Suppressor macrophage (primary cell): ENCODE measurements at regions not wholly inside any gene's neighbourhood (a gene's known extent, or its start where the extent isn't known, plus 50 kb on each side); places are given as distances from the start of the nearest gene placed in this dataset.
"Not testable (repeated sequence)": the region's sequence is repeated elsewhere in the genome, so short reads cannot be mapped to it uniquely, and the experiment has no call there.

Experiments
- DNase-seq, 4 experiments: peaks; one replicate each; pipeline ENCODE4 v3.0.0-alpha.2; 2020 to 2022

DNA sequence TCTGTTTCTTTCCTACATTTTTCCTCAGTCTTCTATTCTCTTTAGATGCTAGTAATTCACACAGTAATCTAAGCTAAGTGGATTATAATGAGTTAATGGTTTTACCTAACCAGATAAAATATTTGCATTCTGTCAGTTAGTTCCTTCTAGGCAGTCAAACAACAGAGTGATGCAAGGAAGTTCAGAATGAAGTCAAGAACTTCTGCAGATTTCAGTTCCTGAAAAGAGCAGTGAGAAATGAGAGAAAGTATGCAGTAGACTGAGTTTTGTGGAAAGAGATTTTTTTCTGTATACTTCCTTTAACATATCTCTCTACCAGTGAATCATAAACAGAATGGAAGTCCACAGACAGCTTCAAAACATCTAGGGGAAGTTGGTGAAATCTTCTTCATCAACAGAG, 774.0 kb upstream of the POU3F4 start:
- no peak for DNase-seq

DNA sequence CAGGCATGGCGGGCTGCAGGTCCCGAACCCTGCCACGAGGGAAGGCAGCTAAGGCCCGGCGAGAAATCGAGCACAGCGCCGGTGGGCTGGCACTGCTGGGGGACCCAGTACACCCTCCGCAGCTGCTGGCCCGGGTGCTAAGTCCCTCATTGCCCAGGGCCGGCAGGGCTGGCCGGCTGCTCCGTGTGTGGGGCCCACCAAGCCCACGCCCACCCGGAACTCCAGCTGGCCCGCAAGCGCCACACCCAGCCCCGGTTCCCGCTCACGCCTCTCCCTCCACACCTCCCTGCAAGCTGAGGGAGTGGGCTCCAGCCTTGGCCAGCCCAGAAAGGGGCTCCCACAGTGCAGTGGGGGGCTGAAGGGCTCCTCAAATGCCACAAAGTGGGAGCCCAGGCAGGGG, 769.8 kb upstream of the POU3F4 start:
- not testable (repeated sequence) for DNase-seq

DNA sequence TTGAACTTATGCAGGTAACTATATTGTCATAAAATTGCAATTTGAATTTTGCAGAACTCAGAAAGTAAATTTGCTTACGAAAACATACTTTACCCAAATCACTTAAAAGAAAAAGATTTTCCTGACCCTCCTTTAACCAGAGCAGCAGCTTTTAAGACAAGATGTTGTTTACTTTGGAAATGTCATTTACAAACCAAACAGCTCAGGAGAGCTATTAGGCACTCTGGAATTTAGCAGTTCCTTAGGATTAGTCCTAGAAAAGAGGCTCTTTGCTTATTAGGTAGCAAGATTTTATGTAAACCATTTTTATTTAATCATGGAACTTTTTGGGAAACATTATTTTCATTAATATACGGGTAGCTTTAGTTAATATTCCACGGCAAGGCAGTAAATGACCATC, 765.7 kb upstream of the POU3F4 start:
- no peak for DNase-seq

DNA sequence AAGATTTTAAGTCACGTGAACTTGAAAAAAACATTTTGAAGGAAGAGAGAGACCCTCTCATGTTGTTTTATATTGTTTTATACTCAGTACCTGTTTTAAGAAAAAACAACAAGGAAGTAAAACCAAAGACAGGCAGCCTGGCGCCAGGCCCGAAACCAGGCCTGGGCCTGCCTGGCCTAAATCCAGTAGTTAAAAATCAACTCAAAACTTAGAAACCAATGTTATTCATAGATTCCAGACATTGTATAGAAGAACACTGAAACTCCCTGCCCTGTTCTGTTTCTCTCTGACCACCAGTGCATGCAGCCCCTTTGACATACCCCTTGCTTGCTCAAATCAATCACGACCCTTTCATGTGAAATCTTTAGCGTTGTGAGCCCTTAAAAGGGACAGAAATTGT, 762.4 kb upstream of the POU3F4 start:
- DNase-seq: not testable (repeated sequence)

DNA sequence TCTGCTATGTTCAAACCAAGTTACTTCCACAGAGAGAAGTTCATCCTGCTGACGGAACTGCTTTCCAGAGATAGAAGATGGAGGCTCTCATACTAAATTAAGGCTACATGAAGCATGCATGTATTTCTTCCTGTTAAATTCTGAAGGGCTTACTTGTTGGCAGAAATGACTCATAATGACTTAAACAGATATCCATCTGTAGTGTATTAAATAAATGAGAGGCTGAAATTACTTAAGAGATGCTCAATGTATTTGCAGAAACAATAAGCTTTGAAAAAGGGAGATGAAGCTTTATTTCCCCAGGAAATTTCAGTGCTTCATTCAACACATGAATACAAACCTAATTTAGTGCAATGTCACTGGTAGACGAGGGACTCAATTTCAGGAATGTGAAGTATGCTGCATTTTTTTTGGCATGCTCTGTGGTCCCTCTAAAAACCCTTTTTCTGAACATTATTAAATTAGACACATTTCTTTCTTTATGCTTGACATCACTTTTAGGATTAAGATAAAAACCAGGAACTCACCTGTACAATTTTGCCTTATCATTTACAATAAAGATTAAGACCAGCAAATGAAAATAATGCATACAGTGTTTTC, 759.1 kb upstream of the POU3F4 start:
- no peak for DNase-seq

DNA sequence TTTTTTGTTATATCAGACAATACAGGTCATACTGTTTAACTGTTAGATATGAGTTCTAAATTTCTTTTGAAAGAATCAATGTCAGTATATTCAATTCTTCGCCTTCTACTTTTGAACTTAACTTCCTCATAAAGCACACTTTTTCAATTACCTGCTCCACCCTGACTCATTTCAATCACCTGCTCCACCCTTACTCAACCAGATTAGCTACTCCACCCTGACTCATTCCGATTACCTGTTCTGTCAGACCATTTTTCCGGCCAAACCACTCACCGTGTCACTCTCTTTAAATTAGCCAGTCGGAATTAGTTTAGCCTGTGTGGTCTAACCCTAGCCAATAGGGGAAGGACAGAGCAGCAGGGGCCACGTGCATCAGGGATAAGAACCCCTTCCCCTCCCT, 751.8 kb upstream of the POU3F4 start:
- DNase-seq: no peak

DNA sequence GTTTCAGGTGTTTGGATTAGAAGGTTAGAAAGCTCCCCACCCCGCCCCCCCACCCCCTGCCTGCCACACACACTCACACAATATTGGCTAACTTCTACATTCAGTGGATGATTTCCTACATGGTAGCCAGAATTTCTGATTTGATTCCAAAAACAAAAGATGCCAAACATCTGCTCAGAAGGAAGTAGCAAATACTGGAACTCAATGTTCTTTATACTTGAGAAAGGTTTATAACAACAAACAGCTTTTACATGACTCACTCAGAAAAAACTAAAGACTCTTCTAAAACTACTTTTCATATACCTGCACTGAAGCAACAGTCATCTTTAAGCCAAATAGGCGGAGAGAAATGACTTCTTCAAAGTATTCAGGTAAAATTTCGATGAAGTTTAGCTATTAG, 750.5 kb upstream of the POU3F4 start:
- DNase-seq: no peak

DNA sequence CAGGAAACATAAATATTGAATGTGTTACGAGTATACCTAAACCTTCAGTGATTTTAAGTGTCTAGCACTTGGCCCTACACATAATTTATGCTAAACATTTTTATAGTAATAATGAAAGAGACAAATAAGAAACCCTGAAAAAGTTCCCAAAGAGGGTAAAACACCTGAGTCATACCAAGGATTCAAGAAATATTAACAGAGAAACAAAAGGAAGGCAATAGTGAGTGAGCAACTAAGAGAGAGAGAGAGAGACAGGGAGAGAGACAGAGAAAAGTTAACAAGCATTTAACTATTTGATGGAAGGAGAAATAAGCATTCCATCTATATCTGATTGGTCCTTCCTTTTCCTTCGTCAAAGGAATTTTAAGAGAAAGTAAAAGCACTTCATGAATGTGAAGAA, 743.6 kb upstream of the POU3F4 start:
- DNase-seq: no peak

DNA sequence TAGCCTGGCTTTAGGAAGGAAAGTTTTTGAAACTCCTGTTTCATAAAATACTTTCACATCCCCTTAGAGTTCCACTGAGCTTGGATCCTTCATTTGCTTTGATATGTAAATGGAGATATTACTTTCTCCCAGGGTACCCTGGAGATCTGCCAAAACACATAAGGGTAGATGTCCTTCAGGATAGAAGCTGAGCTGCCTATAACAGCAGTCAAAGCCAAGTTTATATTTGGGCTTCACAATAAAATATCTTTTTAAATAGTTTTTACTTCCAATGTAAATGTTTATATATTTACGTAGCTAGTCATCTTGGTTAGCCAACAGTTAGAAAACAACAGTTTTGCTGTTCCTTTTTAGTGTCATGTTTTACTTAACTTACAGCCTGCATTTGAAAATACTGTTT, 742.3 kb upstream of the POU3F4 start:
- no peak for DNase-seq

DNA sequence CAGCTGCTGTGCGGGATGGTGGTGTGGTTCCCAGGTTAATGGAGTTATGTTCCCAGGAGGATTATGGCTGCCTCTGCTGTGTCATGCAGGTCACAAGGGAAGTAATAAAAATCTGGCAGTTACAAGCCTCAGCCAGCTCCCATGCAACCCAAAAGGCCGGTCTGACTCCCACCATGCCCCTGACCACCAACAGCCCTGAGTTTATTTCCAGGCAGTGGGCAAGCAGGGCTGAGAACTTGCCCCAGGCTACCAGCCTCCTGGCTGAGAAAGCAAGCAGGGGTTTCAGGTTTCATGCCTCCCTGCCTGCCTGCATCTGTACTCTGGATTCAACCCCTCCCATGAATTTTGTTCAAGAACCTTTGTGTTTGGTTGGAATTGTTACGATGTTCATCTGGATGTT, 732.7 kb upstream of the POU3F4 start:
- DNase-seq: no peak

DNA sequence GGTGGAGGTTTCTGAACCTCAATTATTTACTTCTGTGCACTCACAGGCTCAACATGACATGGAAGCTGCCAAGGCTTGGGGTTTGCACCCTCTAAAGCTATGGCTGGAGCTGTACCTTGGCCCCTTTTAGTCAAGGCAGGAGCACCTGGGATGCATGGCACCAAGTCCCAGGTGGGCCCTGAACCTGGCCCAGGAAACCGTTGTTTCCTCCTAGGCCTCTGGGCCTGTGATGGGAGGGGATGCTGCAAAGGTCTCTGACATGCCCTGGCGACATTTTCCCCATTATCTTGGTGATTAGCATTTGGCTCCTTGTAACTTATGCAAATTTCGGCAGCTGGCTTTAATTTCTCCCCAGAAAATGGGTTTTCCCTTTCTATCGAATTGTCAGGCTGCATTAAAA, 726.1 kb upstream of the POU3F4 start:
- DNase-seq: no peak

DNA sequence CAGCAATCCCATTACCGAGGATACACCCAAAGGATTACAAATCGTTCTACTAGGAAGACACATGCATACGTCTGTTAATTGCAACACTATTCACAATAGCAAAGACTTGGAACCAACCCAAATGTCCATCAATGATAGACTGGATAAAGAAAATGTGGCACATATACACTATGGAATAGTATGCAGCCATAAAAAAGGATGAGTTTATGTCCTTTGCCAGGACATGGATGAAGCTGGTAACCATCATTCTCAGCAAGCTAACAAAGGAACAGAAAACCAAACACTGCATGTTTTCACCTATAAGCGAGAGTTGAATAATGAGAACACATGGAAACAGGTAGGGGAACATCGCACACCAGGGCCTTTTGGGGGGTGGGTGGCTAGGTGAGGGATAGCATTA, 695.2 kb upstream of the POU3F4 start:
- DNase-seq: not testable (repeated sequence)

DNA sequence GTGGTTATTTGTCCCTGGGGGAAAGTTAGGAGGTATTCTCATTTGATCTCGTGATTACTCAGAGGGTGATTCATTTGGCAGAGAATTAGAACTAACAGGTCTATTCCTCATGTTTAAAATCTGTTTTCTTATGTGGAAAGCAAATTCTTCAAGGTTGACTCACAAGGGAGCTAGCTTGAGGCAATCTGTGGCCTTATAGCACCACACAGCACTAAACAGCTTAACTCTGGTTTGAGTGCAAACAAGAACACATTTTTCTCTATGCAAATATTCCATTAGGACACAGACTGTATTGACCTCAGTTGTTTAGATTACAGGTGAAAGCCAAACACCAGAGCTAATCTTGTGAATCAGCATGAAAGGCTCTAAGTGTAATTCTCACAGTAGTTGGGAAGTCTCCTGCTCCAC, 694.4 kb upstream of the POU3F4 start:
- DNase-seq: no peak

DNA sequence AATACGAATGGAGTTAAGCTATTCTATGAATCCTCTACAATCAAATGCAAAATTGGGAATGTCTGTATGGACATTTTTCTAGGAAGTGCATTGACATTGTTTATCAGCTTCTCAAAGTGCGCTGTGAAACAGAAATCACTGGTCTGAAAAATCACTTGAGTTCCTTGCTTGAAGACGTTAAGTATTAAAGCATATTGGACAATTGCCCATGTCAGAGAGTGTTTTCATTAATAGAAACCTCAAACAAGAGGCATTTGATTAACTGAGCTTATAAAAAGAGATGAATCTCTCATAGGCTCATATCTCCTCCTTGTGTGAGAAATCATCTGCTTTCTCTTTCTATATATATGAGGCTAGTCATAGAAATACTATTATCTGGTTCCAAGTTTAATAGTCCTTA, 692.1 kb upstream of the POU3F4 start:
- no peak for DNase-seq

DNA sequence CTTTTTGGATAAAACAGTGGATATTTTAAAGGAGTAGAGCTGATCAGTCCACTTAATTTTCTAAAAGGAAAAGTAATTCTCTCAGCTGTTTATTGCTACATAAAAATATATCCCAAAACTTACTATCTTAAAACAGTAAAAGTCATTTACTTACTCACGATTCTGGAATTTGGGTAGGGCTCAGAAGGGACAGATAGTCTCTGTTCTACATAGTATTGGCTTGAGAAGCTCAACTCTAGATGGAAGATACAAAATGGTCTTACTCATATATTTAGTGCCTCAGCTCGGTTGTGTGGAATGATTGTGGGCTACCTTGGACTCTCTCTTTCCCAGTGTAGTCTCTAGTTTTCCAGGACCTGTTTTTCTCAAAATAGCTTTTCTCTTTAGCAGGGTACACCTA, 691.5 kb upstream of the POU3F4 start:
- DNase-seq: no peak

DNA sequence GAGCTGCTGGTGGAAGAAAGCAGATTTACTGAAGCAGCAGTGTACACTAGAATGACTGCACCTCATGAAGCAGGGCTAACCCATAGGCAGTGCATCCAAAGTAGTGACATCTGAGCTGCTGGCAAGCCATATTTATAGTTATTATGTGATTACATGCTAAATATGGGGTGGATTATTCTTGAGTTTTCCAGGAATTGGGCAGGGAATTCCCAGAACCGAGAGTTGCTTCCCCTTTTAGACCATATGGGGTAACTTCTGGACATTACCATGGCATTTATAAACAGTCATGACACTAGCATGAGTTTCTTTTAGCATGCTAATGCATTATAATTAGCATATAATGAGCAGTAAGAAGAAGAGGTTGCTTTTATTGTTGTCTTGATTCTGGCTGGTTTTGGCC, 665.8 kb upstream of the POU3F4 start:
- DNase-seq: no peak

DNA sequence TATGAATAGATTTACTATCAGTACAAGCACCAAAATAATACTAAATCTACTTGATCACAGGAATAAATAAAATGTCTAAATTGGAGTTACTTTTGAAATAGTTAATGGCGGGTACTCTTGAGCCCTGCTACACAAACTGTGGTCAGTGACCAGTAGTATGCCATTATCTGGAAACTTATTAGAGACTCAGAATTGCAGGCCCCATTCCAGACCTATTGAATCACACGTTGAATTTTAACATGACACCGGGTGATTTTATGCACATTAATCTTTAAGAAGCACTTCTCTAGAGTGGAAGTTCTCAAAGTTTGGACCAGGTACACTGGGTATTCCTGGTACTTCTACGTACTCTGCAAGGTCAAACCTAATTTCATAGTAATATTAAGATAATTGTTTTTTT, 660.0 kb upstream of the POU3F4 start:
- DNase-seq: no peak
